Endothelial cell of umbilical vein (primary cell): ENCODE measurements at regions not wholly inside any gene's neighbourhood (a gene's known extent, or its start where the extent isn't known, plus 50 kb on each side); places are given as distances from the start of the nearest gene placed in this dataset.
A peak's percentile ranks its signal among the peaks of the same experiment; 100 is the strongest.

ENCODE experiments used
- BruUV-seq: library from RNA; stranded (reverse); fragments of 400-500 nt; replicated peaks from 2 replicates; lab custom pipeline; 2021; lab: Mats Ljungman, UMichigan
- CTCF ChIA-PET: fragments of 300-600, 350-600 bp; sonication (Branson Sonifier 250); formaldehyde crosslinking; loops from one replicate; lab custom pipeline; 2021; ENCODE audit warnings: antibody characterized with exemption, inconsistent platforms; lab: Charles Lee
- POLR2A ChIA-PET: fragments of 300-600, 350-600 bp; sonication (Branson Sonifier 250); formaldehyde crosslinking; loops from one replicate; lab custom pipeline; 2021; ENCODE audit warnings: antibody characterized with exemption, inconsistent platforms; lab: Charles Lee
- DNase-seq: peaks from one replicate; pipeline ENCODE4 v3.0.0-alpha.2; 2011; ENCODE audit warnings: low read depth, low spot score
- FAIRE-seq: peaks from 2 replicates; lab custom pipeline; 2011; peaks lifted over from hg19 to GRCh38; lab: Jason Lieb, UNC
- H2AFZ ChIP-seq: 2 replicates; pipeline ENCODE4 v1.6.0; 2012; ENCODE audit warnings: low read depth, low read length, control low read depth, inconsistent platforms
- H3K27ac ChIP-seq: 2 replicates; pipeline ENCODE4 v1.5.1; 2011; ENCODE audit warnings: low read depth, mild to moderate bottlenecking, control low read depth, low read length, moderate library complexity; ENCODE audit not compliant: insufficient read depth
- H3K27me3 ChIP-seq, 2 experiments: 2 replicates each; pipeline versions ENCODE4 v1.6.0 to v1.6.1; 2011; ENCODE audit warnings: low read length in 2 of 2, mixed read lengths in 1 of 2; ENCODE audit not compliant: control insufficient read depth in 2 of 2, insufficient read depth in 2 of 2
- H3K36me3 ChIP-seq, 2 experiments: 2 replicates in 1 of 2; 3 replicates in 1 of 2; pipeline ENCODE4 v1.5.1; 2011; ENCODE audit warnings: low read length in 2 of 2, mild to moderate bottlenecking in 1 of 2, moderate library complexity in 1 of 2; ENCODE audit not compliant: control insufficient read depth in 2 of 2, insufficient read depth in 2 of 2; ENCODE audit errors: extremely low read depth in 1 of 2
- H3K4me1 ChIP-seq: 3 replicates; pipeline ENCODE4 v1.5.1; 2011; ENCODE audit warnings: mild to moderate bottlenecking, low read length; ENCODE audit not compliant: control insufficient read depth, insufficient read depth; ENCODE audit errors: extremely low read depth
- H3K4me2 ChIP-seq: 2 replicates; pipeline ENCODE4 v1.6.1; 2011; ENCODE audit warnings: low read length, control low read depth, mixed read lengths; ENCODE audit not compliant: insufficient read depth
- H3K4me3 ChIP-seq, 3 experiments: fragments of 200-600 bp in 1 of 3; sonication (generic), shearing (Covaris generic) in 1 of 3; replicated peaks in 1 of 3; 2 replicates each; pipeline ENCODE4 v1.5.1; 2011 to 2016; ENCODE audit warnings: control low read depth in 3 of 3, low read length in 3 of 3, mild to moderate bottlenecking in 2 of 3, inconsistent platforms in 1 of 3, low read depth in 1 of 3, moderate library complexity in 1 of 3; ENCODE audit not compliant: insufficient read depth in 1 of 3
- H3K79me2 ChIP-seq: 2 replicates; pipeline ENCODE4 v1.6.0; 2012; ENCODE audit warnings: low read length, inconsistent platforms; ENCODE audit not compliant: control insufficient read depth, insufficient read depth
- H3K9ac ChIP-seq: replicated peaks from 2 replicates; pipeline ENCODE3; 2011; ENCODE audit warnings: low read length, control low read depth; ENCODE audit not compliant: insufficient read depth; ENCODE audit errors: extremely low read depth
- H3K9me1 ChIP-seq: replicated peaks from 3 replicates; pipeline ENCODE4 v1.6.0; 2011; ENCODE audit warnings: mild to moderate bottlenecking, low read length; ENCODE audit not compliant: control insufficient read depth, insufficient read depth; ENCODE audit errors: extremely low read depth
- H3K9me3 ChIP-seq: replicated peaks from 2 replicates; pipeline ENCODE4 v1.5.1; 2012; ENCODE audit warnings: low read length, inconsistent platforms; ENCODE audit not compliant: control insufficient read depth, insufficient read depth
- H4K20me1 ChIP-seq: replicated peaks from 2 replicates; pipeline ENCODE3; 2011; ENCODE audit warnings: mild to moderate bottlenecking, low read length; ENCODE audit not compliant: control insufficient read depth, insufficient read depth; ENCODE audit errors: extremely low read depth
- FOS ChIP-seq: IDR thresholded peaks from 2 replicates; pipeline ENCODE4 v1.6.1; 2011; ENCODE audit warnings: mild to moderate bottlenecking, low read length, moderate library complexity, borderline replicate concordance; ENCODE audit not compliant: insufficient read depth
- GATA2 ChIP-seq: IDR thresholded peaks from 2 replicates; pipeline ENCODE4 v1.7.0; 2011; ENCODE audit warnings: low read depth, mild to moderate bottlenecking, moderate library complexity, mixed read lengths, low read length; ENCODE audit not compliant: insufficient read length, insufficient read depth
- JUN ChIP-seq: IDR thresholded peaks from 2 replicates; pipeline ENCODE4 v1.6.1; 2011; ENCODE audit warnings: borderline replicate concordance, low read depth; ENCODE audit not compliant: insufficient read length, insufficient read depth
- MYC ChIP-seq: IDR thresholded peaks from one replicate; pipeline ENCODE4 v1.6.1; 2011; ENCODE audit warnings: mild to moderate bottlenecking, low read depth, low read length
- POLR2A ChIP-seq: IDR thresholded peaks from 2 replicates; pipeline ENCODE4 v1.6.1; 2012; ENCODE audit warnings: low read depth, mild to moderate bottlenecking, control low read depth, low read length
- POLR2AphosphoS5 ChIP-seq: IDR thresholded peaks from 2 replicates; pipeline ENCODE4 v1.6.1; 2012; ENCODE audit warnings: low read depth, mild to moderate bottlenecking, control low read depth, low read length, moderate library complexity; ENCODE audit not compliant: insufficient read depth
- dilution Hi-C: fragments of 300-500 bp; cut with MboI; formaldehyde crosslinking; loops from one replicate; pipeline ENCODE4 v1.15.0; 2019; ENCODE audit warnings: low sequenced_read_pairs; ENCODE audit not compliant: extremely low pct_ligation_motif_present
- intact Hi-C: fragments of 100-400 bp; cut with micrococcal nuclease; formaldehyde crosslinking; loops from one replicate; pipeline ENCODE4 v1.10.0; 2022
- TF ChIP-seq, protein P1 (sequence below): IDR thresholded peaks from 2 replicates; pipeline ENCODE4 v1.6.1; 2011; ENCODE audit not compliant: insufficient read depth, insufficient read length
- TF ChIP-seq, protein P2 (sequence below), 2 donors: IDR thresholded peaks; 1 replicate in 1 of 2; 2 replicates in 1 of 2; pipeline ENCODE4 v1.5.1; 2011; ENCODE audit warnings: low read length in 2 of 2, mild to moderate bottlenecking in 2 of 2, moderate library complexity in 2 of 2, control low read depth in 1 of 2, inconsistent platforms in 1 of 2, low read depth in 1 of 2; ENCODE audit not compliant: insufficient read depth in 1 of 2; ENCODE audit errors: extremely low read depth in 1 of 2

DNA sequence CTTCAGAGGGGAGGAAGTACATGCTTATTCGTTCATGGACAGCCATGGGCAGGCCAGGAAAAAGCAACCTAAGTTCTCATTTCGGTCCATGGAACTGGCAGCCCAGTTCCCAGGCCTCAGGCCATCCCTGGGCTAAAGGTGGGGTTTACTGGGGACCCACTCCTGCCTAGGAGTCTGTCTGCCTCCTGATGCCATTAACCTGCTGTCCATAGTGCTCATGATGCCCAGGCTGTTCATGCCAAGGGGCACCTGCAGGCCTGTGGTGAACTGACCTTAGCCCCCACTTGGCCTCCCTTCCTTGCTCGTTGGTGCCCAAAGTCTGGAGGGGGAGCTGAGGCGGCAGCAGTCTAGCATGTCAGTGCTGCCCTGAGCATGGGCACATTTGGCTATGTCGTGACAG lies 450.2 kb upstream of the MBL2 start:
- H3K9ac ChIP-seq, result no peak overlapping the region
- POLR2A ChIA-PET, result no interaction called here
- no peaks in the 10 kb centered on the region for H3K9me3 ChIP-seq
- no peak overlapping the region for H3K27ac ChIP-seq
- H3K4me2 ChIP-seq, result no peak overlapping the region
- no peak overlapping the region for H2AFZ ChIP-seq
- dilution Hi-C loops, result no loop called here
- TF ChIP-seq POLR2AphosphoS5 (no peak), FOS (no peak), JUN (no peak), POLR2A (no peak), GATA2 (no peak)
- TF ChIP-seq, protein P1, sequence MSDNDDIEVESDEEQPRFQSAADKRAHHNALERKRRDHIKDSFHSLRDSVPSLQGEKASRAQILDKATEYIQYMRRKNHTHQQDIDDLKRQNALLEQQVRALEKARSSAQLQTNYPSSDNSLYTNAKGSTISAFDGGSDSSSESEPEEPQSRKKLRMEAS, result no peak
- no TSS peak for BruUV-seq
- FAIRE-seq (no peak), DNase-seq (no peak)
- H3K9me1 ChIP-seq, result no peaks in the 10 kb centered on the region
- no peaks in the 10 kb centered on the region for H3K4me1 ChIP-seq
- H4K20me1 ChIP-seq, result no peaks in the 10 kb centered on the region
- no peaks in the 10 kb centered on the region for H3K27me3 ChIP-seq
- intact Hi-C loops, result no loop called here
- H3K4me3 ChIP-seq, result no peak overlapping the region
- H3K79me2 ChIP-seq, result no peaks in the 10 kb centered on the region
- H3K36me3 ChIP-seq, result no peaks in the 10 kb centered on the region
- CTCF ChIA-PET, result no interaction called here

DNA sequence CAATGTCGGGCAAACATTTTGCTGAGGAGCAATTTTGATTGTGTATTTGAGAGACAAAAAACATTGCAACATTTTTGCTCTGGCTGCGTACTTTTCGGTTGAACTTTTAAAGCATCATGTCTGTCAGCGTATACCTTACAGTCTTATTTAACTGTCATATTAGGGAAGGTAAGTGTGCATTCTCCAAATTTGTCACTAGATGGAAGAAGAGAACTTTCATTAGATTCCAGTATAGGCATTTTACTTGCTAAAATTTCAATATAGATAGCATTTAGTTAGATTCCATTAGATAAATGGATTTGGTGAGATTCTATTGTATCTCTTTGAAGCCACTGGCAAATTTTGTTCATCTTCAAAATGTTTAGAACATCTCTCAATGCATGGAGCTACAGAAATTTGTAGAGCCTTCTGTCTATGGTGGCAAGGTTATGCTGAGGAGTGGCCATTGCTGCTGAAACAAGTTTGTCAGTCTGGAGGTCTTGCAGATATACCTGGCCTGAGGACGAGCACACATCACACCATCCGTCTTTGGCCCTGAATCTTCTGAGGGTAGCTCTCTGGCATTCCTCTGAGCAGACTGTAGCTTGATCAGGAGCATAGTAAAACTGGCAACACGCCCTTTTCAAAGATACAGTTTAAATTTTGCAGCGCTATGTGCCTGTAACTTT lies 437.5 kb upstream of the MBL2 start:
- TF ChIP-seq, protein P2, sequence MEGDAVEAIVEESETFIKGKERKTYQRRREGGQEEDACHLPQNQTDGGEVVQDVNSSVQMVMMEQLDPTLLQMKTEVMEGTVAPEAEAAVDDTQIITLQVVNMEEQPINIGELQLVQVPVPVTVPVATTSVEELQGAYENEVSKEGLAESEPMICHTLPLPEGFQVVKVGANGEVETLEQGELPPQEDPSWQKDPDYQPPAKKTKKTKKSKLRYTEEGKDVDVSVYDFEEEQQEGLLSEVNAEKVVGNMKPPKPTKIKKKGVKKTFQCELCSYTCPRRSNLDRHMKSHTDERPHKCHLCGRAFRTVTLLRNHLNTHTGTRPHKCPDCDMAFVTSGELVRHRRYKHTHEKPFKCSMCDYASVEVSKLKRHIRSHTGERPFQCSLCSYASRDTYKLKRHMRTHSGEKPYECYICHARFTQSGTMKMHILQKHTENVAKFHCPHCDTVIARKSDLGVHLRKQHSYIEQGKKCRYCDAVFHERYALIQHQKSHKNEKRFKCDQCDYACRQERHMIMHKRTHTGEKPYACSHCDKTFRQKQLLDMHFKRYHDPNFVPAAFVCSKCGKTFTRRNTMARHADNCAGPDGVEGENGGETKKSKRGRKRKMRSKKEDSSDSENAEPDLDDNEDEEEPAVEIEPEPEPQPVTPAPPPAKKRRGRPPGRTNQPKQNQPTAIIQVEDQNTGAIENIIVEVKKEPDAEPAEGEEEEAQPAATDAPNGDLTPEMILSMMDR (IDR thresholded peaks at IDR 0.05; ENCODE audit: extremely low read depth in 1 of 2, insufficient read depth in 1 of 2, low read depth in 1 of 2, low read length in 2 of 2), result peak; percentile 13 to 14
- TF ChIP-seq MYC, result no peak
- TF ChIP-seq, protein P1, result no peak
- no peaks in the 10 kb centered on the region for H3K27me3 ChIP-seq
- H2AFZ ChIP-seq, result no peak overlapping the region
- ChIA-PET POLR2A (no interaction called here), CTCF (interaction anchor here (1.2 kb wide), 2 partner anchors 258 to 1193 kb away, joined by 5 to 8 read pairs; no protein-coding TSS in a partner anchor)
- no peaks in the 10 kb centered on the region for H4K20me1 ChIP-seq
- FAIRE-seq (no peak), DNase-seq (peak; percentile 51)
- no peaks in the 10 kb centered on the region for H3K4me1 ChIP-seq
- no TSS peak for BruUV-seq
- H3K36me3 ChIP-seq, result no peaks in the 10 kb centered on the region
- intact Hi-C loops (loop anchor here (1.0 to 5.0 kb wide), 3 partner anchors 259 to 1193 kb away; no protein-coding TSS in a partner anchor), dilution Hi-C loops (no loop called here)
- no peak overlapping the region for H3K4me3 ChIP-seq
- H3K9me1 ChIP-seq, result no peaks in the 10 kb centered on the region
- no peak overlapping the region for H3K9ac ChIP-seq
- H3K4me2 ChIP-seq, result no peak overlapping the region
- H3K27ac ChIP-seq, result no peak overlapping the region
- H3K79me2 ChIP-seq, result no peaks in the 10 kb centered on the region
- no peaks in the 10 kb centered on the region for H3K9me3 ChIP-seq
